ENCODE measurements at regions not wholly inside any gene's neighbourhood (a gene's known extent, or its start where the extent isn't known, plus 50 kb on each side); places are given as distances from the start of the nearest gene placed in this dataset.

DNA sequence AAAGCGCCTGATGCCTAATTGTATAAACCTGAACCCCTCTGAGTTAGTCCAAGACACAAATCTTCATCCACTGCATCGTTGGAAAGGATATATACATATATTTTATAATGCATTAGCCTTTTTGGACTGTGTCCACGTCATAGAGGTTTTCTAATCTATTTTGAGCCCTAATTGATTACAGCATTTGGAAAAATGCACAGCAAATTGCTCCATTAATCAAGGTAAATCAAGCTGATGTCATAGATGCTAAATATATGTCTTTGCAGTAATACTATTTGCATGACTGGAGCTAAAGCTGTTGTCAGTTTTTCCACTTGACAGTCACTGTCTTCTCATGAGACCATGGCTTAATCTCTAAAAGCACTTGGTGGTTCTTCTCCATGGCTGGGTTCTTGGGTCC, 483.5 kb upstream of the TNC start:
- peaks cover 38% of the 10 kb centered on the region for H3K4me1 ChIP-seq (ENCODE audit: control insufficient read depth, insufficient read depth, low read length, unreplicated experiment)
- H3K27ac ChIP-seq (ENCODE audit: low read depth, low read length), result no peak overlapping the region

GRCh38 chr9:115604831-115605483, 487.0 kb upstream of the TNC start:
- H3K4me3 ChIP-seq (ENCODE audit: low read depth, low read length), result no peak overlapping the region
- no peaks in the 10 kb centered on the region for H3K79me2 ChIP-seq (ENCODE audit: control insufficient read depth, insufficient read depth, low read length, unreplicated experiment)
- peaks cover 19% of the 10 kb centered on the region for H3K4me1 ChIP-seq (ENCODE audit: control insufficient read depth, insufficient read depth, low read length, unreplicated experiment)
- peaks cover 43% of the 10 kb centered on the region for H3K36me3 ChIP-seq (ENCODE audit: insufficient read depth, low read length)
- H3K27me3 ChIP-seq (ENCODE audit: insufficient read depth, low read length), result no peaks in the 10 kb centered on the region
- peak overlapping the region; percentile 81 for H3K27ac ChIP-seq (ENCODE audit: low read depth, low read length)
- no peak overlapping the region for H2AFZ ChIP-seq (ENCODE audit: low read length, unreplicated experiment)

More for the DNA sequence above, 483.5 kb upstream of the TNC start:
- Histone ChIP-seq H3K4me3 (ENCODE audit: low read depth, low read length) (no peak overlapping the region), H2AFZ (ENCODE audit: low read length, unreplicated experiment) (no peak overlapping the region), H3K79me2 (ENCODE audit: control insufficient read depth, insufficient read depth, low read length, unreplicated experiment) (peaks cover 12% of the 10 kb centered on the region), H3K27me3 (ENCODE audit: insufficient read depth, low read length) (no peaks in the 10 kb centered on the region), H3K36me3 (ENCODE audit: insufficient read depth, low read length) (peaks cover 22% of the 10 kb centered on the region)

- peak overlapping the region; percentile 81 for H3K27ac ChIP-seq (ENCODE audit: low read depth, low read length)
- H3K4me1 ChIP-seq (ENCODE audit: control insufficient read depth, insufficient read depth, low read length, unreplicated experiment), result peaks cover 19% of the 10 kb centered on the region
- no peaks in the 10 kb centered on the region for H3K27me3 ChIP-seq (ENCODE audit: insufficient read depth, low read length)
- H3K79me2 ChIP-seq (ENCODE audit: control insufficient read depth, insufficient read depth, low read length, unreplicated experiment), result no peaks in the 10 kb centered on the region
- H3K4me3 ChIP-seq (ENCODE audit: low read depth, low read length), result no peak overlapping the region
- peaks cover 43% of the 10 kb centered on the region for H3K36me3 ChIP-seq (ENCODE audit: insufficient read depth, low read length)
- H2AFZ ChIP-seq (ENCODE audit: low read length, unreplicated experiment), result no peak overlapping the region
Measured at GRCh38 chr9:115606838-115607237, 488.9 kb upstream of the TNC start.

- Histone ChIP-seq H3K27me3 (ENCODE audit: insufficient read depth, low read length) (no peaks in the 10 kb centered on the region), H3K79me2 (ENCODE audit: control insufficient read depth, insufficient read depth, low read length, unreplicated experiment) (no peaks in the 10 kb centered on the region), H3K4me1 (ENCODE audit: control insufficient read depth, insufficient read depth, low read length, unreplicated experiment) (peaks cover 31% of the 10 kb centered on the region), H3K36me3 (ENCODE audit: insufficient read depth, low read length) (peaks cover 10% of the 10 kb centered on the region), H2AFZ (ENCODE audit: low read length, unreplicated experiment) (no peak overlapping the region), H3K4me3 (ENCODE audit: low read depth, low read length) (no peak overlapping the region; the same call in 1 of the 2 replicates), H3K27ac (ENCODE audit: low read depth, low read length) (peak overlapping the region; percentile 98)
Measured at GRCh38 chr9:115614326-115614999, 496.5 kb upstream of the TNC start.

DNA sequence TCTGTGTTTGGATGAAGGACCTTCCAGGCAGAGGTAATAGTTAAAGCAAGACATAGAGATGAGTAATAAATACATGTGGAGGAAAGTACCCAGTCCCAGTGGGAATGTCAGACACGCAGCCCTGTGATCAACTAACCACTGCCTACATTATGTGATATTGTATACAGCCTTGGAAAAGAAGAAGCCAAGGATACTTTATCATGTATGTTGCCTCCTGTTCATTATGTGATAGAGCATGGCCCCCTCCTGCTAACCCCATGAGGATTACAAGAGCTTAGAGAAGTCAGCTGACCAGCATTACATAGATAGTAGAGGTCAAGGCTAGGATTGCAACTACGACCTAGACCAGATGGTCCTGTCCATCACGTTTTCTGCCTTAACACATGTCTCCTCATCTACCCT, 497.0 kb upstream of the TNC start:
- Histone ChIP-seq H3K36me3 (ENCODE audit: insufficient read depth, low read length) (peaks cover 5% of the 10 kb centered on the region), H3K4me3 (ENCODE audit: low read depth, low read length) (peak overlapping the region; percentile 13; the same call in 1 of the 2 replicates), H3K79me2 (ENCODE audit: control insufficient read depth, insufficient read depth, low read length, unreplicated experiment) (no peaks in the 10 kb centered on the region), H3K27ac (ENCODE audit: low read depth, low read length) (peak overlapping the region; percentile 98), H3K27me3 (ENCODE audit: insufficient read depth, low read length) (no peaks in the 10 kb centered on the region), H3K4me1 (ENCODE audit: control insufficient read depth, insufficient read depth, low read length, unreplicated experiment) (peaks cover 31% of the 10 kb centered on the region), H2AFZ (ENCODE audit: low read length, unreplicated experiment) (peak overlapping the region; percentile 34)

DNA sequence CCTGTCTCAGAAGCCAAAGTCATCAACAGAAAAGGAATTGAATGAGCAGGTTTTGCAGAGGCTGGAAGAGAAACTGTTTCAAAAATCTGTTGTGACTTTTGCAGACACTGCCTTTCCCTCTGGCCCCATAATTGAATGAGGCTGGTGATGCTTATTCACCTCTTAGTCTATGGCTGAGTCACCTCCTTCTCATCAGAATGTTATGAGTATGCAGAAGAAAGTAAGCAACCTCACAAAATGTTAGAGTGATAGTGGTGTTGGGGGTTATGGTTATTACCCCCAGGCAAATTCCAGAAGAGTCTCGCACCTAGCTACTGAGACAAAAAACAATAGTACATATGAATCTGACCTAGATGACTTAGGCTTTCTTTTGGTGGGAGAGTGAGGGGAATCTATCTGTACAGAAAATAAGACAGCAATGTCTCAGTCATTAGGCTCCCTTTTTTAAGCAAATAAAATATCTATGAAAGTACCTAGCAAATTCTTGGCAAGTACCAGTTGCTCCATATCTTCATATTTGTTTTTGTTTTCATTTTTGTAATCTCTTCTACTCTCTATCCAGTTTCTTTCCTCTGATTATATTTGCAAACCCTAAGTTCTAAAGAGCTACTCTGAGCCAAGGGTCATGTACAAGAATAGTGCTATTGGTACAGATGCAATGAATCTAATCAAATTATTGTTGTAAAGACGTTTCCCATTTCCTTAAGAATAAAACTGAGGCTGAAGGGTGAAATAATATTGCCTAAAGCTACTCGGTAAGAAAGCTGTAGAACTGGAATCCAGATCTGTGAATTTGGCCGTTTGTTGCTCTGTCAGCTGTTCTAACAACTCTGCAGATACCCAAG, 498.1 kb upstream of the TNC start:
- no peaks in the 10 kb centered on the region for H3K79me2 ChIP-seq (ENCODE audit: control insufficient read depth, insufficient read depth, low read length, unreplicated experiment)

GRCh38 chr9:115616666-115617239, 498.8 kb upstream of the TNC start:
- Histone ChIP-seq H3K79me2 (ENCODE audit: control insufficient read depth, insufficient read depth, low read length, unreplicated experiment) (no peaks in the 10 kb centered on the region), H3K36me3 (ENCODE audit: insufficient read depth, low read length) (peaks cover 14% of the 10 kb centered on the region), H2AFZ (ENCODE audit: low read length, unreplicated experiment) (peak overlapping the region; percentile 10), H3K4me1 (ENCODE audit: control insufficient read depth, insufficient read depth, low read length, unreplicated experiment) (peaks cover 31% of the 10 kb centered on the region), H3K27me3 (ENCODE audit: insufficient read depth, low read length) (no peaks in the 10 kb centered on the region), H3K4me3 (ENCODE audit: low read depth, low read length) (peak overlapping the region; percentile 14; the same call in 1 of the 2 replicates), H3K27ac (ENCODE audit: low read depth, low read length) (peak overlapping the region; percentile 98)

More for the DNA sequence above, 498.1 kb upstream of the TNC start:
- Histone ChIP-seq H3K4me3 (ENCODE audit: low read depth, low read length) (peak overlapping the region; percentile 14; the same call in 1 of the 2 replicates), H3K27me3 (ENCODE audit: insufficient read depth, low read length) (no peaks in the 10 kb centered on the region), H3K36me3 (ENCODE audit: insufficient read depth, low read length) (peaks cover 8% of the 10 kb centered on the region), H3K4me1 (ENCODE audit: control insufficient read depth, insufficient read depth, low read length, unreplicated experiment) (peaks cover 31% of the 10 kb centered on the region), H3K27ac (ENCODE audit: low read depth, low read length) (peak overlapping the region; percentile 98), H2AFZ (ENCODE audit: low read length, unreplicated experiment) (no peak overlapping the region)

DNA sequence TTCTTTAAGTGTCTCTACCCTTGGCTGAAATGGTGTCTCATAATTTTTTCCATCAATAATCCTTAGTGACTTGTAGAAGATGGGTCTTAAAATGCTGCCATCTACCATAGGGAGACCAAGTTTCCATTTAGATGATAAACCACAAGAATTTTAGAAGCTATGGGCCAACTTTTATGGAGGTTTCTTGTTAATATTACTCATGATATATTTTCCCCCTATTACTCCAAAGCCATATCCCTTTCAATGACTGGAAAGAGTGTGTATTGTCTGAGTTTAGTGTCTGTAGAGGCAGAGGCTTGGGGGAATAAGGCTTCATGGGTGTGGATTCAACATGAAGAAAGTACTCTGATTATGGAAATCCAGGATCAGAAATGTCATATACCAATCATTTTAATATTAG, 507.3 kb upstream of the TNC start:
- Histone ChIP-seq H3K79me2 (ENCODE audit: control insufficient read depth, insufficient read depth, low read length, unreplicated experiment) (no peaks in the 10 kb centered on the region), H3K4me1 (ENCODE audit: control insufficient read depth, insufficient read depth, low read length, unreplicated experiment) (peaks cover 14% of the 10 kb centered on the region), H3K27ac (ENCODE audit: low read depth, low read length) (no peak overlapping the region), H3K36me3 (ENCODE audit: insufficient read depth, low read length) (0 out of 2 replicates have a peak, but pooled peaks cover 9% of the 10 kb centered on the region), H3K27me3 (ENCODE audit: insufficient read depth, low read length) (no peaks in the 10 kb centered on the region), H2AFZ (ENCODE audit: low read length, unreplicated experiment) (no peak overlapping the region), H3K4me3 (ENCODE audit: low read depth, low read length) (no peak overlapping the region)

DNA sequence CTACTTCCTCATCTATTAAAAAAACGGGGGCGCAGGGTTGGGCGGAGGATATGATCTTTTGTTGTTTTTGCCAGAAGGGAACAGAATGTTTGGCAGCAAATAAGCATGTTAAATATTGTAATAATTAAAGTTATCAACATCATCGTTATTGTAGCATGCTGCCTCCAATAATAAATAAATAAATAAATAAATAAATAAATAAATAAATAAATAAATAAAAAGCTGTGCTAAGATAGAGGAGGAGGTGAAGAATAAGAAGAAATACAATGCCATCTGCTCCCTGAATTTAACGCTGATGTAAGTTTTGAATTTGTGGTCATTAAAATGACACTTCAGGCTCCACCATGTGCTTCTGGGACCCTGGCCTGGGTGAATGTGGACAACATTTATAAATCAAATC, 508.0 kb upstream of the TNC start:
- Histone ChIP-seq H3K27me3 (ENCODE audit: insufficient read depth, low read length) (no peaks in the 10 kb centered on the region), H3K4me1 (ENCODE audit: control insufficient read depth, insufficient read depth, low read length, unreplicated experiment) (peaks cover 20% of the 10 kb centered on the region), H3K36me3 (ENCODE audit: insufficient read depth, low read length) (0 out of 2 replicates have a peak, but pooled peaks cover 7% of the 10 kb centered on the region), H3K4me3 (ENCODE audit: low read depth, low read length) (no peak overlapping the region), H3K27ac (ENCODE audit: low read depth, low read length) (no peak overlapping the region), H3K79me2 (ENCODE audit: control insufficient read depth, insufficient read depth, low read length, unreplicated experiment) (no peaks in the 10 kb centered on the region), H2AFZ (ENCODE audit: low read length, unreplicated experiment) (no peak overlapping the region)

GRCh38 chr9:115627511-115627910, 509.6 kb upstream of the TNC start:
- H3K4me1 ChIP-seq (ENCODE audit: control insufficient read depth, insufficient read depth, low read length, unreplicated experiment), result peaks cover 20% of the 10 kb centered on the region
- H3K4me3 ChIP-seq (ENCODE audit: low read depth, low read length), result no peak overlapping the region
- no peaks in the 10 kb centered on the region for H3K27me3 ChIP-seq (ENCODE audit: insufficient read depth, low read length)
- no peaks in the 10 kb centered on the region for H3K79me2 ChIP-seq (ENCODE audit: control insufficient read depth, insufficient read depth, low read length, unreplicated experiment)
- H3K36me3 ChIP-seq (ENCODE audit: insufficient read depth, low read length), result no peaks in the 10 kb centered on the region
- H3K27ac ChIP-seq (ENCODE audit: low read depth, low read length), result no peak overlapping the region
- H2AFZ ChIP-seq (ENCODE audit: low read length, unreplicated experiment), result no peak overlapping the region
